H9 (cell line): ENCODE measurements at regions not wholly inside any gene's neighbourhood (a gene's known extent, or its start where the extent isn't known, plus 50 kb on each side); places are given as distances from the start of the nearest gene placed in this dataset.

Source experiments
- DNase-seq: peaks from one replicate; pipeline ENCODE4 v3.0.0-alpha.2; 2017
- H2AFZ ChIP-seq: one replicate; pipeline ENCODE4 v1.6.1; 2013; ENCODE audit warnings: mild to moderate bottlenecking, low read length, control low read depth, moderate library complexity
- H2AK5ac ChIP-seq: 2 replicates; pipeline ENCODE4 v1.6.1; 2013; ENCODE audit warnings: low read length, control low read depth, mixed read lengths; ENCODE audit not compliant: insufficient read length
- H2BK120ac ChIP-seq: one replicate; pipeline ENCODE4 v1.6.1; 2013; ENCODE audit warnings: low read depth, mild to moderate bottlenecking, low read length, control low read depth, inconsistent platforms; ENCODE audit not compliant: poor library complexity, severe bottlenecking
- H2BK12ac ChIP-seq: 2 replicates; pipeline ENCODE4 v1.6.1; 2013; ENCODE audit warnings: low read length, control low read depth, mixed read lengths, low read depth; ENCODE audit not compliant: insufficient read length
- H2BK15ac ChIP-seq: 2 replicates; pipeline ENCODE4 v1.6.1; 2013; ENCODE audit warnings: low read depth, low read length, control low read depth
- H2BK20ac ChIP-seq: one replicate; pipeline ENCODE4 v1.6.1; 2013; ENCODE audit warnings: low read depth, mild to moderate bottlenecking, low read length, control low read depth, inconsistent platforms; ENCODE audit not compliant: poor library complexity, severe bottlenecking
- H2BK5ac ChIP-seq: 2 replicates; pipeline ENCODE4 v1.6.1; 2013; ENCODE audit warnings: low read length, control low read depth, mixed read lengths; ENCODE audit not compliant: insufficient read length
- H3K14ac ChIP-seq: 2 replicates; pipeline ENCODE4 v1.6.1; 2013; ENCODE audit warnings: low read length, control low read depth; ENCODE audit not compliant: insufficient read depth
- H3K18ac ChIP-seq: 2 replicates; pipeline ENCODE4 v1.6.1; 2013; ENCODE audit warnings: low read depth, mild to moderate bottlenecking, mixed read lengths, low read length, control low read depth; ENCODE audit not compliant: insufficient read length
- H3K23ac ChIP-seq: 2 replicates; pipeline ENCODE4 v1.6.1; 2013; ENCODE audit warnings: low read length, control low read depth, mixed read lengths, low read depth; ENCODE audit not compliant: insufficient read length
- H3K23me2 ChIP-seq: 2 replicates; pipeline ENCODE4 v1.6.1; 2013; ENCODE audit warnings: low read depth, mild to moderate bottlenecking, mixed read lengths, low read length, control low read depth; ENCODE audit not compliant: insufficient read length, poor library complexity, severe bottlenecking
- H3K27ac ChIP-seq: 2 replicates; pipeline ENCODE4 v1.5.1; 2013; ENCODE audit warnings: low read length, control low read depth, mixed read lengths, low read depth; ENCODE audit not compliant: insufficient read length
- H3K27me3 ChIP-seq: 2 replicates; pipeline ENCODE4 v1.6.1; 2013; ENCODE audit warnings: low read length, control low read depth, inconsistent platforms; ENCODE audit not compliant: insufficient read depth
- H3K4ac ChIP-seq: 2 replicates; pipeline ENCODE4 v1.6.1; 2013; ENCODE audit warnings: low read depth, mild to moderate bottlenecking, control low read depth, inconsistent platforms, low read length, moderate library complexity
- H3K4me1 ChIP-seq: 2 replicates; pipeline ENCODE4 v1.6.1; 2013; ENCODE audit warnings: low read length, control low read depth, inconsistent platforms; ENCODE audit not compliant: insufficient read depth
- H3K4me2 ChIP-seq: 2 replicates; pipeline ENCODE4 v1.6.1; 2013; ENCODE audit warnings: low read length, control low read depth, mixed read lengths; ENCODE audit not compliant: insufficient read length, insufficient read depth
- H3K56ac ChIP-seq: 2 replicates; pipeline ENCODE4 v1.6.1; 2013; ENCODE audit warnings: low read depth, mild to moderate bottlenecking, mixed read lengths, low read length, control low read depth; ENCODE audit not compliant: insufficient read length
- H3K79me1 ChIP-seq: 2 replicates; pipeline ENCODE4 v1.6.1; 2013; ENCODE audit warnings: low read depth, mild to moderate bottlenecking, moderate library complexity, low read length, control low read depth, inconsistent platforms; ENCODE audit not compliant: insufficient read depth, poor library complexity, severe bottlenecking
- H3K79me2 ChIP-seq: 2 replicates; pipeline ENCODE4 v1.6.1; 2013; ENCODE audit warnings: low read length, control low read depth, inconsistent platforms; ENCODE audit not compliant: insufficient read depth
- H3K9ac ChIP-seq: 2 replicates; pipeline ENCODE4 v1.6.1; 2013; ENCODE audit warnings: low read length, control low read depth, mixed read lengths; ENCODE audit not compliant: insufficient read length; ENCODE audit errors: extremely low read depth
- H3K9me3 ChIP-seq: one replicate; pipeline ENCODE4 v1.6.1; 2013; ENCODE audit warnings: low read depth, low read length, inconsistent platforms; ENCODE audit not compliant: control insufficient read depth
- H3T11ph ChIP-seq: one replicate; pipeline ENCODE4 v1.6.1; 2013; ENCODE audit warnings: mild to moderate bottlenecking, low read length, control low read depth, inconsistent platforms
- H4K20me1 ChIP-seq: one replicate; pipeline ENCODE4 v1.6.1; 2013; ENCODE audit not compliant: control insufficient read depth, insufficient read length, insufficient read depth
- H4K5ac ChIP-seq: 2 replicates; pipeline ENCODE4 v1.6.1; 2013; ENCODE audit warnings: low read depth, mild to moderate bottlenecking, mixed read lengths, low read length, control low read depth; ENCODE audit not compliant: insufficient read length
- H4K8ac ChIP-seq: replicated peaks from 2 replicates; pipeline ENCODE4 v1.6.1; 2013; ENCODE audit warnings: low read length, control low read depth, mixed read lengths, low read depth; ENCODE audit not compliant: insufficient read length
- H4K91ac ChIP-seq: 2 replicates; pipeline ENCODE4 v1.6.1; 2013; ENCODE audit warnings: low read depth, mild to moderate bottlenecking, moderate library complexity, mixed read lengths, low read length, control low read depth; ENCODE audit not compliant: insufficient read length
- H3K27ac Mint-ChIP-seq, 3 experiments: 2 replicates in 2 of 3; 3 replicates in 1 of 3; pipeline ENCODE4 v1.8.0; 2020 to 2021; ENCODE audit warnings: mixed read lengths in 3 of 3, mild to moderate bottlenecking in 1 of 3, moderate library complexity in 1 of 3
- H3K27me3 Mint-ChIP-seq: 2 replicates; pipeline ENCODE4 v1.8.0; 2021; ENCODE audit warnings: low read depth, mild to moderate bottlenecking, moderate library complexity, mixed read lengths
- H3K36me3 Mint-ChIP-seq, 3 experiments: 2 replicates in 2 of 3; 3 replicates in 1 of 3; pipeline ENCODE4 v1.8.0; 2020 to 2021; ENCODE audit warnings: low read depth in 3 of 3, mixed read lengths in 3 of 3; ENCODE audit not compliant: insufficient read depth in 1 of 3
- H3K4me1 Mint-ChIP-seq, 2 experiments: 2 replicates each; pipeline ENCODE4 v1.8.0; 2020; ENCODE audit warnings: mixed read lengths in 2 of 2
- H3K4me3 Mint-ChIP-seq, 2 experiments: 2 replicates in 1 of 2; 3 replicates in 1 of 2; pipeline ENCODE4 v1.8.0; 2020 to 2021; ENCODE audit warnings: mild to moderate bottlenecking in 2 of 2, mixed read lengths in 2 of 2, moderate library complexity in 1 of 2
- H3K9me3 Mint-ChIP-seq, 2 experiments: 2 replicates in 1 of 2; 3 replicates in 1 of 2; pipeline ENCODE4 v1.8.0; 2020; ENCODE audit warnings: mild to moderate bottlenecking in 2 of 2, mixed read lengths in 2 of 2, moderate library complexity in 1 of 2
- WGBS: extraction: QIAGEN DNeasy Blood & Tissue Kit; methylation state at CpG from one replicate; pipeline ENCODE4 v1.1.7; 2013; ENCODE audit warnings: missing lambda C conversion rate, low lambda C conversion rate, mixed read lengths; ENCODE audit not compliant: insufficient read length; ENCODE audit errors: extremely low coverage; 5-methylcytosine and 5-hydroxymethylcytosine counted together
- TF ChIP-seq, protein P1 (sequence below): fragments of 200-600 bp; sonication (generic); conservative IDR thresholded peaks from 3 replicates; pipeline ENCODE4 v1.8.0; 2021; ENCODE audit warnings: antibody characterized with exemption, mild to moderate bottlenecking

DNA sequence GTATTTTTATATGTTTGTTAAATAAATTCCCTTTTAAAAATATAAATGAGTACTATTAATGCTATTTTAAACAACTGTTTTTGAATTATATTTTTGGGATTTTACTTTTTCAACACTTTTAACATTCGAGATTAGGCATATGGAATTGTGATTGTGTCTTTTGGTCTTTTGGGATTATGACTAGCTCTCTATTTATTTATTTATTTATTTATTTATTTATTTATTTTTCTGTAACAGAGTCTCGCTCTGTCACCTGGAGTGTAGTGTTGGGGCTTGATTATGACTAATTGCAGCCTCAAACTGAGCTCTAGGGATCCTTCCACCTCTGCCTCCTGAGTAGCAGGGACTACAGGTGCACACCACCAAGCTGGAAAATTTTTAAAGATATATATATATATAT, 1101.6 kb downstream of the FAM133A start:
- Histone ChIP-seq H3K9ac (no peak overlapping the region), H3K79me2 (peaks cover 3% of the 10 kb centered on the region; the same call in 1 of the 2 replicates), H3K79me1 (no peaks in the 10 kb centered on the region), H2BK12ac (no peak overlapping the region), H3K23ac (no peak overlapping the region), H2AK5ac (no peak overlapping the region), H3K4ac (no peak overlapping the region), H3K4me1 (no peaks in the 10 kb centered on the region), H4K8ac (no peak overlapping the region), H4K5ac (no peak overlapping the region), H3K56ac (no peak overlapping the region), H3K23me2 (no peaks in the 10 kb centered on the region), H2BK120ac (no peak overlapping the region), H3T11ph (no peak overlapping the region), H3K4me2 (no peak overlapping the region), H2BK15ac (no peak overlapping the region), H3K14ac (no peak overlapping the region), H2AFZ (no peak overlapping the region), H2BK20ac (no peak overlapping the region), H2BK5ac (no peak overlapping the region), H4K91ac (no peak overlapping the region), H3K27me3 (no peaks in the 10 kb centered on the region), H3K9me3 (no peaks in the 10 kb centered on the region), H4K20me1 (no peaks in the 10 kb centered on the region), H3K27ac (no peak overlapping the region), H3K18ac (no peak overlapping the region)
- Mint-ChIP-seq H3K27ac (no peak overlapping the region), H3K4me1 (no peaks in the 10 kb centered on the region), H3K27me3 (no peaks in the 10 kb centered on the region), H3K4me3 (no peak overlapping the region), H3K36me3 (peaks cover 3 to 25% (median 3%) of the 10 kb centered on the region in 3 experiments; a peak in 4 of 7 replicates), H3K9me3 (peaks cover 0 to 18% of the 10 kb centered on the region in 2 experiments; a peak in 4 of 5 replicates)
- no peak for DNase-seq
- WGBS, result no CpG with 5 or more reads among the region's 2 CpGs
- TF ChIP-seq, protein P1, sequence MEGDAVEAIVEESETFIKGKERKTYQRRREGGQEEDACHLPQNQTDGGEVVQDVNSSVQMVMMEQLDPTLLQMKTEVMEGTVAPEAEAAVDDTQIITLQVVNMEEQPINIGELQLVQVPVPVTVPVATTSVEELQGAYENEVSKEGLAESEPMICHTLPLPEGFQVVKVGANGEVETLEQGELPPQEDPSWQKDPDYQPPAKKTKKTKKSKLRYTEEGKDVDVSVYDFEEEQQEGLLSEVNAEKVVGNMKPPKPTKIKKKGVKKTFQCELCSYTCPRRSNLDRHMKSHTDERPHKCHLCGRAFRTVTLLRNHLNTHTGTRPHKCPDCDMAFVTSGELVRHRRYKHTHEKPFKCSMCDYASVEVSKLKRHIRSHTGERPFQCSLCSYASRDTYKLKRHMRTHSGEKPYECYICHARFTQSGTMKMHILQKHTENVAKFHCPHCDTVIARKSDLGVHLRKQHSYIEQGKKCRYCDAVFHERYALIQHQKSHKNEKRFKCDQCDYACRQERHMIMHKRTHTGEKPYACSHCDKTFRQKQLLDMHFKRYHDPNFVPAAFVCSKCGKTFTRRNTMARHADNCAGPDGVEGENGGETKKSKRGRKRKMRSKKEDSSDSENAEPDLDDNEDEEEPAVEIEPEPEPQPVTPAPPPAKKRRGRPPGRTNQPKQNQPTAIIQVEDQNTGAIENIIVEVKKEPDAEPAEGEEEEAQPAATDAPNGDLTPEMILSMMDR, result no peak
